ENCODE measurements at regions not wholly inside any gene's neighbourhood (a gene's known extent, or its start where the extent isn't known, plus 50 kb on each side); places are given as distances from the start of the nearest gene placed in this dataset.

GRCh38 chr2:136219341-136219740, 101.4 kb upstream of the CXCR4 start:
- in situ Hi-C loops (cut with HindIII; ENCODE audit: low sequenced_read_pairs), result no loop called here
- DNase-seq (ENCODE audit: low read depth), result no peak
- no peak overlapping the region for H3K4me3 ChIP-seq (ENCODE audit: low read depth, low read length)
- no peak for TF ChIP-seq CTCF (IDR thresholded peaks at IDR 0.05; ENCODE audit: low read depth, low read length, missing control alignments)

GRCh38 chr2:136217996-136218395, 100.0 kb upstream of the CXCR4 start:
- no peak for TF ChIP-seq CTCF (IDR thresholded peaks at IDR 0.05; ENCODE audit: low read depth, low read length, missing control alignments)
- in situ Hi-C loops (cut with HindIII; ENCODE audit: low sequenced_read_pairs), result no loop called here
- H3K4me3 ChIP-seq (ENCODE audit: low read depth, low read length), result no peak overlapping the region
- no peak for DNase-seq (ENCODE audit: low read depth)

- no peak for TF ChIP-seq CTCF (IDR thresholded peaks at IDR 0.05; ENCODE audit: low read depth, low read length, missing control alignments)
- H3K4me3 ChIP-seq (ENCODE audit: low read depth, low read length), result no peak overlapping the region
- in situ Hi-C loops (cut with HindIII; ENCODE audit: low sequenced_read_pairs), result no loop called here
- DNase-seq (ENCODE audit: low read depth), result no peak
Observed at GRCh38 chr2:136215908-136216472, 98.0 kb upstream of the CXCR4 start.

GRCh38 chr2:136215449-136215848, 97.5 kb upstream of the CXCR4 start:
- in situ Hi-C loops (cut with HindIII; ENCODE audit: low sequenced_read_pairs), result no loop called here
- no peak for TF ChIP-seq CTCF (IDR thresholded peaks at IDR 0.05; ENCODE audit: low read depth, low read length, missing control alignments)
- DNase-seq (ENCODE audit: low read depth), result no peak
- H3K4me3 ChIP-seq (ENCODE audit: low read depth, low read length), result no peak overlapping the region

DNA sequence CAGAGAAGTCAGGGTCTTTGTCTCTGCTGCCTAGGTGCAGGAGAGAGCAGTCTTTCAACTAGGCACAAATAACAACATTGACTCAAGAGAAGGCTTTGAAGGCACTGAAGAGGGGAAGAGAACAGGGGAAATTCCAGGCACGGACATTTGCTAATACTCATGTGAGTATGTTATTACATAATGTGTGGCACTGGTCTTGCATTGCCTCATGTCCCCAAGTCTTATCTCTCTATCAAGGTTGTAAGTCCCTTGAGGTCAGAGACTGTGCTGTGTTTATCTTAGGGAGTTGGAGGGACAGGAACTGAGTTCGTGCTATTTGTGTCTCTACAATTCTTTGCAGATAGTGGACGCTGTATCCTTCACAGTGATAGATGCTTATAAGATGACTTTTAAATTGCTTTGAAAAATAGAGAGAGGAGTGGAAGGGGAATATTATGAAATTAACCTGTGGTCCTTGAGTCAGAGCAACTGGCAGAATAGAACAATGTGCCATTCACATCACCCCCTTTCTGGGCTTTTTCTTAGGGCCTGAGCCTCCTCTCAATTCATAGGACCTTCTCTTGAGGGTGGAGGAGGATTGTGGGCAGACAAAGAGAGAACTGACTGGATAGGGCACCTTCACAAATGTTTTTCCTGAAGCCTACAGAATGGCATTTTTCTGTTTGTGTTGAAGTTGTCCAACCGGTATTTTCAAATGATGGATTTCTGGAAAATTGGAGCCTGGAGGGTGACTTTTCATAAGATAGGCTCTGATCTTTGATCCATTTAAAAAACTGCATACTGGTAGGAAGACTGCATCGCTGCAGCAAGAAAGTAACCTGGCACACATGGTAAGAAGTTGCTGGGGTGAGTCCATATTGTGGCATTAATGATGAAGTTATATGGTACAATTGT, 96.6 kb upstream of the CXCR4 start:
- no peak overlapping the region for H3K4me3 ChIP-seq (ENCODE audit: low read depth, low read length)
- in situ Hi-C loops (cut with HindIII; ENCODE audit: low sequenced_read_pairs), result no loop called here
- DNase-seq (ENCODE audit: low read depth), result no peak
- no peak for TF ChIP-seq CTCF (IDR thresholded peaks at IDR 0.05; ENCODE audit: low read depth, low read length, missing control alignments)

DNA sequence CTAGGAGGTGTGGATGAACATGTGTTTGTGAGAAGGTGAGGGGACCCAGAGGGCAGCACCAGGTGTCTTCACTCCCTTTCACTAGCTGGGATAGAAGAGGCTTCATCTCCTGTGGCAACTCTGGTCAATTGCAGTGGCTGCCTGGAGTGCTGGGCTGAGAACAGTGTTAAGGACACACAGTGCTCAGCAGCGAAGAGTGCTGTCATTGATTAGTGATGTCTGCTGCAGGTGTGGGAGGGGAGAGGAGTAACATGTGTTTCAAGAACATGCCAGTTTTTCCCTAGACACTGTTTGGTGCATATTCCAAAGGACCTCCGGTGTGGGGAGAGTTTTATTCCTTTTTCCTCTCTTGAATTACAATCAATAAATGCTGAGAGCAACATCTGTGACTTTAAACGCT, 95.9 kb upstream of the CXCR4 start:
- in situ Hi-C loops (cut with HindIII; ENCODE audit: low sequenced_read_pairs), result no loop called here
- no peak overlapping the region for H3K4me3 ChIP-seq (ENCODE audit: low read depth, low read length)
- TF ChIP-seq CTCF (IDR thresholded peaks at IDR 0.05; ENCODE audit: low read depth, low read length, missing control alignments), result no peak
- no peak for DNase-seq (ENCODE audit: low read depth)

Measured in astrocyte of the cerebellum (primary cell).